Mesendoderm (in vitro differentiated cells): ENCODE measurements at regions not wholly inside any gene's neighbourhood (a gene's known extent, or its start where the extent isn't known, plus 50 kb on each side); places are given as distances from the start of the nearest gene placed in this dataset.

ENCODE experiments used
- DNase-seq: peaks from one replicate; pipeline ENCODE4 v3.0.0; 2013
- H2AK5ac ChIP-seq: 2 replicates; pipeline ENCODE4 v1.6.1; 2013; ENCODE audit warnings: low read length, inconsistent platforms
- H2BK120ac ChIP-seq: 2 replicates; pipeline ENCODE4 v1.6.1; 2013; ENCODE audit warnings: low read depth, mild to moderate bottlenecking, low read length, moderate library complexity, mixed read lengths
- H2BK15ac ChIP-seq: replicated peaks from 2 replicates; pipeline ENCODE4 v1.6.1; 2013; ENCODE audit warnings: low read depth, mild to moderate bottlenecking, moderate library complexity
- H2BK5ac ChIP-seq: 2 replicates; pipeline ENCODE4 v1.6.1; 2013; ENCODE audit warnings: low read length, inconsistent platforms
- H3K18ac ChIP-seq: 2 replicates; pipeline ENCODE4 v1.6.1; 2013; ENCODE audit warnings: mild to moderate bottlenecking, low read length, mixed read lengths
- H3K23ac ChIP-seq: one replicate; pipeline ENCODE4 v1.6.1; 2013; ENCODE audit warnings: low read length
- H3K27ac ChIP-seq: 2 replicates; pipeline ENCODE4 v1.5.1; 2013; ENCODE audit warnings: low read depth, mild to moderate bottlenecking, inconsistent platforms, low read length, moderate library complexity
- H3K27me3 ChIP-seq: 2 replicates; pipeline ENCODE4 v1.6.1; 2013; ENCODE audit warnings: low read length, control low read depth, mild to moderate bottlenecking, inconsistent platforms; ENCODE audit not compliant: insufficient read depth, poor library complexity
- H3K36me3 ChIP-seq: 2 replicates; pipeline ENCODE4 v1.6.1; 2013; ENCODE audit warnings: low read length, inconsistent platforms; ENCODE audit not compliant: control insufficient read depth, insufficient read depth
- H3K4ac ChIP-seq: one replicate; pipeline ENCODE4 v1.6.1; 2013; ENCODE audit warnings: low read depth, mild to moderate bottlenecking, low read length, moderate library complexity
- H3K4me1 ChIP-seq: 2 replicates; pipeline ENCODE4 v1.6.1; 2013; ENCODE audit warnings: low read depth, low read length, inconsistent platforms; ENCODE audit not compliant: control insufficient read depth
- H3K4me2 ChIP-seq: 2 replicates; pipeline ENCODE4 v1.6.1; 2013; ENCODE audit warnings: low read length
- H3K4me3 ChIP-seq: 2 replicates; pipeline ENCODE4 v1.5.1; 2013; ENCODE audit warnings: mild to moderate bottlenecking, low read length
- H3K56ac ChIP-seq: one replicate; pipeline ENCODE4 v1.6.1; 2013; ENCODE audit warnings: low read length
- H3K79me1 ChIP-seq: 2 replicates; pipeline ENCODE4 v1.6.1; 2013; ENCODE audit warnings: low read length, inconsistent platforms
- H3K79me2 ChIP-seq: 2 replicates; pipeline ENCODE4 v1.6.1; 2013; ENCODE audit warnings: mild to moderate bottlenecking, low read length; ENCODE audit not compliant: control insufficient read depth, insufficient read depth
- H3K9ac ChIP-seq: 2 replicates; pipeline ENCODE4 v1.6.1; 2013; ENCODE audit warnings: low read length, inconsistent platforms
- H4K5ac ChIP-seq: one replicate; pipeline ENCODE4 v1.6.1; 2013; ENCODE audit warnings: low read length
- H4K8ac ChIP-seq: one replicate; pipeline ENCODE4 v1.6.1; 2013; ENCODE audit warnings: low read depth, mild to moderate bottlenecking, control low read depth, low read length, moderate library complexity
- WGBS: extraction: QIAGEN DNeasy Blood & Tissue Kit; methylation state at CpG from one replicate; pipeline ENCODE4 v1.1.7; 2013; ENCODE audit warnings: low lambda C conversion rate, missing lambda C conversion rate; ENCODE audit not compliant: insufficient coverage; ENCODE audit errors: extremely low coverage; 5-methylcytosine and 5-hydroxymethylcytosine counted together

DNA sequence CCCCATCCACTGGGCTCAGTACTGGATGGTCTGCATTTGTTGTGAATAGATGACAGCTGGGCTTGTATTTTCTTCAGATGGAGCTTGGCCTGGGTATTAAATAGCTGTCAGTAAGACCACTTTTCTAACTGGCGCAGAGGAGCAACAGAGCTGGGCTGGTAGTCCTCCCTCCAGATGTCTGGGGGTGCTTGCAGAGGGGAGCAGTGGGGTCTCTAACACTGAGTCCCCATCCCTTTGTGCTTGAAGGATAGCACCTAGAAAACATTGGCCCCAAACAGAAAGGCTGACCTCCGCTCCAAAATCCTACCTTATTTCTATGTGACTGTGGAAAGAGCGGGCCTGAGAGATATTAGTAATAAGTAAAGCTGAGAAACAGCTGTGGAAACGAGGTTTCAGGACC, 131.6 kb upstream of the E2F8 start:
- Histone ChIP-seq H3K18ac (no peak overlapping the region), H2BK120ac (no peak overlapping the region), H4K5ac (no peak overlapping the region), H3K4me3 (no peak overlapping the region), H2BK15ac (no peak overlapping the region), H4K8ac (no peak overlapping the region), H3K36me3 (no peaks in the 10 kb centered on the region), H3K79me1 (no peaks in the 10 kb centered on the region), H3K4ac (no peak overlapping the region), H2AK5ac (no peak overlapping the region), H3K56ac (no peak overlapping the region), H3K9ac (no peak overlapping the region), H3K23ac (no peak overlapping the region), H3K4me1 (no peaks in the 10 kb centered on the region), H3K27me3 (no peaks in the 10 kb centered on the region), H3K79me2 (no peaks in the 10 kb centered on the region), H3K27ac (no peak overlapping the region), H2BK5ac (no peak overlapping the region), H3K4me2 (no peak overlapping the region)
- WGBS, result no CpG with 5 or more reads among the region's 4 CpGs
- no peak for DNase-seq

DNA sequence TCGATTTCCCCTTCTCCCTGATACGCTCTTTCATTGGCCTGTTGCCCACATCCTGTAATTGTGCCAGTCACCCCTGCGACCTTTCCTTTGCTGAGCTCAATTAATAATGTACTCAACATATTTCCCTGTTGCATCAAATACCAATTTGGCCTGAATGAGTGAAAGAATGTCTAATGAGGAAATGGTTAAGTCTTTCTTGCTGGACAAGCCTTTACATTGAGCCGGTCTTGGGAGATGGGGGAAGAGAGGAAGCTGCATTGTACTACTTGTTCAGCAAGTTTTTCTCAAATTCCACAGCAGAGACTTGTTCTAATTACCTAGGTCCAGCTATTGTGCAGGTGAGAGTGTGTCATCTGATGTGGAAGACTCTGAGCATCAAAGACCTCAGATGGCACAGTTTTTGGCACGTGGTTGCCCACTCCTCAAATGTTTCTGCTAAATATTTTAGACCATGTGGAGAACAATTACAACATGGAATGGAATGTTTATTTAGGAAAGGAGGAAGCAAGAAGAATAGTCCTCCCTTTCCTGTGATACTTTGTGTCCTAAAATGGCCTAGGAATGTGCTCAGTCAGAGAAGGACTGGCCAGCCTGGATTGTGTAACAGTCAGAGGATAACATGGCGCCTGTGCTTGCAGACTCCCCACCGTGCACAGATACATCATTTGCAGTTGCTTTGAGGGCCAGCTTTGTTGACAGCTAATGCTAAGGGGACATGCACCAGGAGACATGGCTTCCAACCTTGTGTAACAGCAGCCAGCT, 129.5 kb upstream of the E2F8 start:
- H2BK120ac ChIP-seq, result no peak overlapping the region
- H3K23ac ChIP-seq, result peak overlapping the region; percentile 50
- H4K5ac ChIP-seq, result no peak overlapping the region
- no peak overlapping the region for H3K9ac ChIP-seq
- peak; percentile 39 for DNase-seq
- no peak overlapping the region for H3K4me2 ChIP-seq
- H3K79me1 ChIP-seq, result no peaks in the 10 kb centered on the region
- H3K36me3 ChIP-seq, result no peaks in the 10 kb centered on the region
- H3K4me1 ChIP-seq, result no peaks in the 10 kb centered on the region
- no peak overlapping the region for H4K8ac ChIP-seq
- no peak overlapping the region for H3K4ac ChIP-seq
- no peaks in the 10 kb centered on the region for H3K79me2 ChIP-seq
- no CpG with 5 or more reads among the region's 7 CpGs for WGBS
- no peak overlapping the region for H2BK15ac ChIP-seq
- H2BK5ac ChIP-seq, result no peak overlapping the region
- no peaks in the 10 kb centered on the region for H3K27me3 ChIP-seq
- H3K18ac ChIP-seq, result no peak overlapping the region
- no peak overlapping the region for H3K56ac ChIP-seq
- no peak overlapping the region for H2AK5ac ChIP-seq
- no peak overlapping the region for H3K27ac ChIP-seq
- no peak overlapping the region for H3K4me3 ChIP-seq

DNA sequence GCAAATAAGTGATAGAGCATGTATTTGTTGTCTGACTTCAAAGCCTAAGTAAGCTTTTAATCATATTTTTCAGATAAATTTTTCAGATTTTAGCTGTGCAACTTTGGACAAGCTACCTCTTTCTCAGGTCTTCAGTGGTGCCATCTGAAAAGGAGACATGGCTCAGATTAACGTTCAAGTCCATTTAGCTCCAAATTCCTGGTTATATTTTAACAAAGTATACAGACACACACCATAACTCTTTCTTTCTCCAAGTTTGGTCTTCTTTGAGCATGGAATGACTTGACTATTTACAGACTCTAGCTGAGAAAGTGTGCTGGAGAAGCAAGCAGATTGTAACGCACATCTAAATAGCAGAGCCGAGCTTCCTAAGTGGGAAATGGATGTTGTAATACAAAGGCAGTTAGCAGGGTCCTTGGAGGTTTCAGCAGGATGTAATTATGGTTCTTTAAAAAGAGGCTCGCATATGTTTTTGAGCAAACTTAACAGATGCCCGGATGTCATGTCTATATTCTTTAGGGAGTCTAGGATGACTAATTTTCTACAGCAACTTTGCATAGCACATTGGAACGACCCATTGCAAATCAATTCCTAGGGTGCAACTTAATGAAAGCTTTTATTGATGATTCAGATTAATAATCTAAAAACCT, 128.1 kb upstream of the E2F8 start:
- Histone ChIP-seq H3K79me2 (no peaks in the 10 kb centered on the region), H3K56ac (no peak overlapping the region), H4K8ac (no peak overlapping the region), H2AK5ac (no peak overlapping the region), H3K9ac (no peak overlapping the region), H2BK5ac (no peak overlapping the region), H3K79me1 (no peaks in the 10 kb centered on the region), H3K4ac (no peak overlapping the region), H3K4me3 (no peak overlapping the region), H4K5ac (no peak overlapping the region), H2BK15ac (no peak overlapping the region), H3K27me3 (no peaks in the 10 kb centered on the region), H3K27ac (no peak overlapping the region), H2BK120ac (no peak overlapping the region), H3K4me1 (no peaks in the 10 kb centered on the region), H3K36me3 (no peaks in the 10 kb centered on the region), H3K18ac (no peak overlapping the region), H3K23ac (no peak overlapping the region), H3K4me2 (no peak overlapping the region)
- no CpG with 5 or more reads among the region's 6 CpGs for WGBS
- no peak for DNase-seq

DNA sequence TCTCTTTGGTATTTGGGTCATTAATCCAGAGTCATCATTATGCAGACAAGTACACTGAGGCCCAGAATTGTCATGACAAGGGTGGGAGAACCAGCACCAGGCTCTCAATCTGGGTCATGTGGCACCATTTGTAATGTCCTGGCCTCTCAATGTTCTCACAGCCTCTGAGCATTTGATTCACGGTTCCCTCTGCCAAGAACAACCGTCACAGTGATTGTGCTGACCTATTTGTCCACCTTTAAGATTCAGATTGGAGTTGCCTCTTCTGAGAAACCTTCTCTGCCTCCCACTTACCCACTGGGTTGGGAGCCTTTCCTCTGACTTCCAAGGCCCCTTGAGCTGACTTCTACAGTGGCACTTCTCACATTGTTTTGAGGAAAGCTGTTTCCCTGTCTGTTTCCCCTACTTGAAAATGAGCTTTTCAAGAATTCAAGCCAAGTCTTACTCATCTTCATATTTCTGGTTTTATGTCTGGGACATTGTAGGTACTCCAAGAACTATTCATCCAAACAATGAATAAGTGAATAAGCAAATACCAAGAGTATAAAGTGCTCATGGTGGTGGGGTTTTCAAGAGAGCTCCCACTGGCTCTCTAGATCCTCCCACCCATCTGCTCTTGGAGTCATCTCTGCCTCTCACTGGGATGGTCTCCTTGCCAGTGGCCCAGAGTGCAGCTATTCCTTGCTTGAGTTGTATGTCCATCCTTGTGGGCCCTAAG, 126.4 kb upstream of the E2F8 start:
- H3K4me2 ChIP-seq, result no peak overlapping the region
- H3K79me1 ChIP-seq, result no peaks in the 10 kb centered on the region
- no peak overlapping the region for H3K4ac ChIP-seq
- H4K5ac ChIP-seq, result no peak overlapping the region
- H2BK5ac ChIP-seq, result no peak overlapping the region
- no peak overlapping the region for H3K27ac ChIP-seq
- H3K4me3 ChIP-seq, result no peak overlapping the region
- H2AK5ac ChIP-seq, result no peak overlapping the region
- H3K18ac ChIP-seq, result no peak overlapping the region
- no peaks in the 10 kb centered on the region for H3K27me3 ChIP-seq
- WGBS, result no CpG with 5 or more reads among the region's 2 CpGs
- no peak overlapping the region for H2BK15ac ChIP-seq
- H3K56ac ChIP-seq, result no peak overlapping the region
- no peak overlapping the region for H2BK120ac ChIP-seq
- no peak overlapping the region for H3K23ac ChIP-seq
- H3K36me3 ChIP-seq, result no peaks in the 10 kb centered on the region
- H3K9ac ChIP-seq, result no peak overlapping the region
- no peaks in the 10 kb centered on the region for H3K79me2 ChIP-seq
- no peaks in the 10 kb centered on the region for H3K4me1 ChIP-seq
- no peak for DNase-seq
- no peak overlapping the region for H4K8ac ChIP-seq

DNA sequence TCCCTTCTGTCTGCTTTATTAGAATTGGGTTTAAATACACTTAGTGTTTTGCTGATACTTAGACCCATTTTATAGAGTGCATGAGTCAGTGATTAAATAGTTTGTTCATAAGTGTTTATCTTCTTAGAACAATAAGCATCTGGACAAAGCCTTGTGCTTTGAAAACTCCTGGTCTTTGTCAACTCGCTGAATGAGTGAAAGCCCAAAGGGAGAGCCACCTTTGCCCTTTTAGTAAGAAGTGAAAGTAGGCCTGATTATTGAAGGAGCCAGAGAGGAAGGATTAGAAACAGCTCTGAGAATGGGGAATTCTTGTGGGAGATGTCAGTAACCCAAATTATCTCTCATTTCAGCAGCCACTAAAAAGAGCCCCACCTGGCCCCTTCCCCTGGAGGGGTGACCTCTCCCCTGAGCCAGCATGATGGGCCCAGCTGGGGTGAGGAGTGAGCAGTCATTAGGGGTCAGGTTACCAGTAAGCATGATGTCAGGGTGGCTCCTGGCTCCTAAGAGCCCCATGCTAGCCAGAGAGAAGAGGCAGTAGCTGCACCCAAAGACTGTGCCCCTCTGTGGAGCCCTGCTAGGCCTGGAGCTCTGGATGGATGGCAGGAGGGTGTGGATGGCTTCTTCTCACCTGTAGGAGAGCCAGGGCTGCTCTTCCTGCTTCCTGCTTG, 125.1 kb upstream of the E2F8 start:
- H3K18ac ChIP-seq, result no peak overlapping the region
- H3K79me2 ChIP-seq, result no peaks in the 10 kb centered on the region
- no peak overlapping the region for H3K4me3 ChIP-seq
- H3K23ac ChIP-seq, result no peak overlapping the region
- no peak overlapping the region for H3K56ac ChIP-seq
- H4K8ac ChIP-seq, result no peak overlapping the region
- H3K4me2 ChIP-seq, result no peak overlapping the region
- no peak overlapping the region for H2BK15ac ChIP-seq
- no peak overlapping the region for H4K5ac ChIP-seq
- no peak overlapping the region for H3K4ac ChIP-seq
- DNase-seq, result no peak
- WGBS, result no CpG with 5 or more reads among the region's 1 CpG
- no peaks in the 10 kb centered on the region for H3K36me3 ChIP-seq
- no peak overlapping the region for H2AK5ac ChIP-seq
- H2BK120ac ChIP-seq, result no peak overlapping the region
- H2BK5ac ChIP-seq, result no peak overlapping the region
- no peaks in the 10 kb centered on the region for H3K79me1 ChIP-seq
- H3K9ac ChIP-seq, result no peak overlapping the region
- no peaks in the 10 kb centered on the region for H3K27me3 ChIP-seq
- no peaks in the 10 kb centered on the region for H3K4me1 ChIP-seq
- no peak overlapping the region for H3K27ac ChIP-seq
